ENCODE measurements at regions not wholly inside any gene's neighbourhood (a gene's known extent, or its start where the extent isn't known, plus 50 kb on each side); places are given as distances from the start of the nearest gene placed in this dataset.

GRCh38 chr6:125526007-125526720 is 223.3 kb upstream of the HEY2 start:
- no peak overlapping the region for H3K4me2 ChIP-seq (ENCODE audit: insufficient read depth, insufficient read length, low read length)
- H3K23me2 ChIP-seq (ENCODE audit: insufficient read length, low read depth, low read length, poor library complexity, severe bottlenecking) = no peaks in the 10 kb centered on the region
- TF ChIP-seq CTCF (conservative IDR thresholded peaks at IDR 0.05) = no peak
- Mint-ChIP-seq H3K9me3 (no peaks in the 10 kb centered on the region; a peak in 1 of 5 replicates), H3K4me1 (peaks cover 25 to 26% of the 10 kb centered on the region in 2 experiments), H3K27me3 (ENCODE audit: low read depth) (no peaks in the 10 kb centered on the region), H3K27ac (no peak overlapping the region), H3K36me3 (ENCODE audit: insufficient read depth in 1 of 3, low read depth in 3 of 3) (no peaks in the 10 kb centered on the region), H3K4me3 (no peak overlapping the region)
- no peak overlapping the region for H4K5ac ChIP-seq (ENCODE audit: insufficient read length, low read depth, low read length)
- H2BK120ac ChIP-seq (ENCODE audit: low read depth, low read length, poor library complexity, severe bottlenecking) = no peak overlapping the region
- no peak overlapping the region for H3K9ac ChIP-seq (ENCODE audit: extremely low read depth, insufficient read length, low read length)
- H3T11ph ChIP-seq (ENCODE audit: low read length) = no peak overlapping the region
- no peak overlapping the region for H4K91ac ChIP-seq (ENCODE audit: insufficient read length, low read depth, low read length)
- no peaks in the 10 kb centered on the region for H4K20me1 ChIP-seq (ENCODE audit: control insufficient read depth, insufficient read depth, insufficient read length)
- H2BK12ac ChIP-seq (ENCODE audit: insufficient read length, low read depth, low read length) = no peak overlapping the region
- H3K4ac ChIP-seq (ENCODE audit: low read depth, low read length) = no peak overlapping the region
- H3K18ac ChIP-seq (ENCODE audit: insufficient read length, low read depth, low read length) = no peak overlapping the region
- WGBS (ENCODE audit: extremely low coverage, insufficient read length, low lambda C conversion rate) = no CpG with 5 or more reads among the region's 1 CpG
- DNase-seq = no peak
- no peak overlapping the region for H4K8ac ChIP-seq (replicated peaks; ENCODE audit: insufficient read length, low read depth, low read length)
- peaks cover 12% of the 10 kb centered on the region; the same call in 1 of the 2 replicates for H3K4me1 ChIP-seq (ENCODE audit: insufficient read depth, low read length)
- H3K23ac ChIP-seq (ENCODE audit: insufficient read length, low read depth, low read length) = no peak overlapping the region
- no peak overlapping the region for H3K56ac ChIP-seq (ENCODE audit: insufficient read length, low read depth, low read length)
- no peak overlapping the region for H2BK5ac ChIP-seq (ENCODE audit: insufficient read length, low read length)
- no peak overlapping the region for H2AFZ ChIP-seq (ENCODE audit: low read length)
- H3K27me3 ChIP-seq (ENCODE audit: insufficient read depth, low read length) = no peaks in the 10 kb centered on the region
- no peaks in the 10 kb centered on the region for H3K79me2 ChIP-seq (ENCODE audit: insufficient read depth, low read length)
- no peaks in the 10 kb centered on the region for H3K9me3 ChIP-seq (ENCODE audit: control insufficient read depth, low read depth, low read length)
- no peak overlapping the region for H2BK15ac ChIP-seq (ENCODE audit: low read depth, low read length)
- no peak overlapping the region for H2BK20ac ChIP-seq (ENCODE audit: low read depth, low read length, poor library complexity, severe bottlenecking)
- H3K79me1 ChIP-seq (ENCODE audit: insufficient read depth, low read depth, low read length, poor library complexity, severe bottlenecking) = no peaks in the 10 kb centered on the region
- H3K14ac ChIP-seq (ENCODE audit: insufficient read depth, low read length) = no peak overlapping the region
- no peak overlapping the region for H2AK5ac ChIP-seq (ENCODE audit: insufficient read length, low read length)
- no peak overlapping the region for H3K27ac ChIP-seq (ENCODE audit: insufficient read length, low read depth, low read length)
